IPS-NIHi7 (cell line): ENCODE measurements at regions not wholly inside any gene's neighbourhood (a gene's known extent, or its start where the extent isn't known, plus 50 kb on each side); places are given as distances from the start of the nearest gene placed in this dataset.
"Not testable (repeated sequence)": the region's sequence is repeated elsewhere in the genome, so short reads cannot be mapped to it uniquely, and the experiment has no call there.

Experiments
- DNase-seq: peaks from one replicate; pipeline ENCODE4 v3.0.0; 2012; ENCODE audit warnings: mixed read lengths; ENCODE audit errors: extremely low spot score

- DNase-seq, result no peak
Measured at GRCh38 chr17:83190601-83191387, 111.4 kb downstream of the METRNL start.

- DNase-seq, result no peak
Measured at GRCh38 chr17:83191388-83192160, 112.2 kb downstream of the METRNL start.

GRCh38 chr17:83192161-83192788 is 112.9 kb downstream of the METRNL start:
- DNase-seq, result no peak

GRCh38 chr17:83192789-83193335 is 113.5 kb downstream of the METRNL start:
- not testable (repeated sequence) for DNase-seq

- no peak for DNase-seq
Measured at GRCh38 chr17:83193336-83194185, 114.2 kb downstream of the METRNL start.

GRCh38 chr17:83194186-83194561 is 114.8 kb downstream of the METRNL start:
- no peak for DNase-seq

GRCh38 chr17:83194761-83195329 is 115.4 kb downstream of the METRNL start:
- no peak for DNase-seq

- DNase-seq, result no peak
Measured at GRCh38 chr17:83195330-83196023, 116.1 kb downstream of the METRNL start.

GRCh38 chr17:83196024-83196365 is 116.6 kb downstream of the METRNL start:
- DNase-seq, result no peak

GRCh38 chr17:83196366-83196765 is 117.0 kb downstream of the METRNL start:
- no peak for DNase-seq

- no peak for DNase-seq
Measured at GRCh38 chr17:83196973-83197880, 117.8 kb downstream of the METRNL start.

GRCh38 chr17:83198366-83199341 is 119.2 kb downstream of the METRNL start:
- no peak for DNase-seq

- no peak for DNase-seq
Measured at GRCh38 chr17:83199500-83200201, 120.2 kb downstream of the METRNL start.

- no peak for DNase-seq
Measured at GRCh38 chr17:83200231-83200699, 120.9 kb downstream of the METRNL start.

GRCh38 chr17:83200751-83201150 is 121.3 kb downstream of the METRNL start:
- DNase-seq, result no peak

GRCh38 chr17:83201206-83202001 is 122.0 kb downstream of the METRNL start:
- no peak for DNase-seq
